GM21737 (cell line): ENCODE measurements at regions not wholly inside any gene's neighbourhood (a gene's known extent, or its start where the extent isn't known, plus 50 kb on each side); places are given as distances from the start of the nearest gene placed in this dataset.

Source experiments
- ATAC-seq: cut with Tn5 transposase; IDR thresholded peaks from one replicate; pipeline ENCODE4 v1.9.1; 2021; ENCODE audit warnings: mild to moderate bottlenecking, moderate library complexity; ENCODE audit not compliant: unreplicated experiment

DNA sequence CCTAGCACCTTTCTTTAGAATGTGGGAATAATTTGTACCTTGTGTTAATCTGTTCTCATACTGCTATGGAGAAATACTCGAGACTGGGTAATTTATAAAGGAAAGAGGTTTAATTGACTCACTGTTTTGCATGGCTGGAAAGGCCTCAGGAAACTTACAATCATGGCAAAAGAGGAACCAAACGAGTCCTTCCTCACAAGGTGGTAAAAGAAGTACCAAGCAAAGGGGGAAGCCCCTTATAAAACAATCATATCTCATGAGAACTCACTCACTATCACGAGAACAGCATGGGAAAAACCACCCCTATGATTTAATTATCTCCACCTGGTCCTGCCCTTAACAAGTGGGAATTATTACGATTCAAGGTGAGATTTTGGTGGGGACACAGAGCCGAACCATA is 127.1 kb upstream of the ANO3 start:
- no peak for ATAC-seq

DNA sequence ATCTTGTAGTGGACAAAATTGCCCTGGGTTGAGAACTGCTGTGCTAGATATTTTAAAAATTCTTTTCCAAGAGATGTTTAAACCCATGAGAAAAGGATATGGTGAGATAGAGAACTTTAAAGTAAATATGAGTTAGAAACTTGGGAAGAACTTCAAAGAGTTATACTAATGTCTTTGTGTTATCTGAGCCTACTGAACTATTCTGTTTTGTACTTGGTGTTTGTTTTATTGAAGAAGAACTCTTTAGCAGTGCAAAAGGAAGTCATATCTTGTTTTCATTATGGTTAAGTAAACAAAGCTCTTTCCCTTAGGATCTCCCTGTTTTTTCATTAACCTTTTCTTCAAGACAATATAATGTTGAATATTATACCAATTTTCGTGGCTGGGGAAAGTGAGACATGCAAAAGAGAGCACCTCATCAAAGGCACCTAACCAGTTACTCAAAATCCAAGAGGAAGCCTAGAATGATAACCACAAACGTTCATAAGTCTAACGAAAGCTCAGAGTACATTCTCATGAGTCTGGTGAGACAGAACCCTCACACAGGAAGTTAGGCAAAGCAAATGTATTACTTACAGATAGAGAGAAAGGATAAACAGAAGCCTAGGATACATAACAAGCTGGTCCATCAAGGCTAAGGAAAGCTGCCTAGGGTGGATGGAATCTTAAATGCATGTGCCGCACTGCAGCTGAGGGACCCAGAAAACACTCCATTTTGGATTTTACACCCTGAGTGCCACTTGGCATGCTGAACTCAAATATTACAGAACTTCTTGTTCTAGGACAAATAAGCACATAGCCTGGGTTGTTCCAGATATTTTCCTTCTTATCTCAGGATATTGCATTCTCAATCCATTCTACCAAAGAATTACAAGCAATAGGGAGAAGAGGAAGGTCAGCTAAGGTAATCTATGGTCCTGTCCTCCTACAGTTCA is 112.5 kb upstream of the ANO3 start:
- ATAC-seq: no peak

DNA sequence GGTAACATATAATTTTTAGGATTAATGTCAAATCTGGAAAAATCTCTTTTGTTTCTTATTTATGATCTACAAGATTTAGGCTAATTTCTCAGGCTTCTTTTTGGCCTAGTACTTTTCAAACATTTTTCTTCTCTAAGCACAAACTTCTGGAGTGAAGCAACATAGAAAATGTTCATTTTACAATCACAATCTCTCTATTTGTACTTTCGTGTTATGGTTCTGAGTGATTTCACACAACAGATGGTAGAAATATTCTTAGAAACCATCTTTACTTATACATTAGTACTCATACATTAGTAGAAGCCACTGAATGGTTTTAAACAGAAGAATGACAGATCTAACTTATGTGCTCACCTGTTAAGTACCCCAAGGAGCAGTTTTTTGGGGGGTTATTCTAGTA is 106.3 kb upstream of the ANO3 start:
- no peak for ATAC-seq

DNA sequence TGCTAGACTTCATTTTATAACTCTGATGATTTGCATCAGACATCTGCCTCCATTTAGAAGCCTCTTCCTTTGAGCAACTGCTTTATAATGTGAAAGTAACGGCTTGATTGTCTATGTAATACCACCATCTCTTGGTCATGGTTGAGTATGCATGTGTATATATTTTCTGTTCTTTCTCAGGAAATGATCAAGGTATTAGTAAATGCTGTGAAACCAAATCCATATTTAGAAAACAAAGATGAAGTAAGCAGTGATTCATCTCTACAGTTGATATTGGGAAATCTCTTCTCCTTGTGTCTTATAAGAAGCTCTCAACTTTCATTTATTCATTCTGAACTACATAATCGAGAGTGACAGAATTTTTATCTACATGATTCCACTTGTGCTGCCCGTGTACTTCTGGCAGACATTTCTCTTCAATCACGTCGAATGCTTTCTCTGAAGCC is 104.6 kb upstream of the ANO3 start:
- peak; percentile 74 for ATAC-seq

DNA sequence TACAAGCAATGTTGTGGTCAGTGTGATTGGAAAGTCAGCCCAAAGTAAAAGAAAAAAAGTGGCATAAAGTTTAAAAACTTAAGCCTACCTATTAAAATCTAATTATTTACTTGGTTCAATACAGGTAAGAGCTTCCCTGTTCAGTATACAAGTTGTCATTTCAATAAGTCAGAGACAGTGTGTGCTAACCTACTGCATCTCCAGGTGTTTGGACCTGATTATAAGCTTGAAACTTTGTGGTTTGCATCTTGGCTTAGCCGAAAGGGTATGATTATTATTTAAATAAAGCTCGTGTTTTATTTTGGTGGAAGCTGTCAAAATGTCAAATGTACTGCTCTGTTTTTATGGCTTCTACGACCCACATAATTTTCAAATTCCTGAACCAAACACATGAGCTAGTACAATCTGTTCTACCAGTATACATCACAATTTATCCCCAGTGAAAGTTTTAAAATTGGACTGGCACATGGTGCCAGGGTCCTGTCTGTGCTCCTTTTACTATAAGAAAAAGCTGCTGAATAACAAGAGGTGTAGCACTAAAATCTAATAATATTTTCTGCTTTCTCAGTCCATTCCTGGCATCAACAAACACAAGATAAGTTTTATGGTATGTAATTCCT is 103.9 kb upstream of the ANO3 start:
- no peak for ATAC-seq

DNA sequence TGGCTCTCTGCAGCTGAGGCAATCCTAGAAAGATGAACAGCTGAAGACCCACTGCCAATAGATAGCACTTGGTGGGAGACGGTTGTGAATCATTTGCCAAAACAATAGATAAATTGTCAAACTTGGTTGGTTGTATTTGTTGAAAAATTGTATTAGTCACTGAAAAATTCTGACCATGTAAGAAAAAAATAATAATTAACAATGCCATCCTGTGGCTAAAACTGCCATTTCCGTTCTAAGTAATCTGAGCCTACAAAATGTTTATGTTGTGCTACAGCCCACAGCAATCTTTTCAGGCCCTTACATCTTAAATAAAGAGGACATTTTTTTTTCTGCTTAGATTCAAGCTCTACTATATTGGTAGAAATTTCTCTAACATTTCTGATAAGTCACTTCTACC is 103.2 kb upstream of the ANO3 start:
- no peak for ATAC-seq

DNA sequence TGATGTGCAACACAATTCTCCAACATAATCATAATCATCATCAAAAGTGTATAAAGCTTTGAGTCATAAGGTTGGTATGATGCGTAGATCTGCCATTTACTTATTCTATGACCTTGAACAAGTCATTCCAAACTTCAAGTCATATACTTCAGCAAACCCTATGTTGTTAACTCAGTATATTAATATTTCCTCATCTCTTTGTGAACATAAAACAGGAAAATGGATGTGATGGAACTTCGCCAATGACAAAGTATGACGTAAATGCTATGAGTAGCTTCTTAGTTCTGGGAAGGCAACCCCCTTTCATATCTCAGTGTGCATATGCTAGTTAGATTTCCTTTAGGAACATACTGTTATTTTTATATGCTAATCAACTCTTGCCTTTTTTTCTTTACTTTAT is 102.7 kb upstream of the ANO3 start:
- no peak for ATAC-seq

DNA sequence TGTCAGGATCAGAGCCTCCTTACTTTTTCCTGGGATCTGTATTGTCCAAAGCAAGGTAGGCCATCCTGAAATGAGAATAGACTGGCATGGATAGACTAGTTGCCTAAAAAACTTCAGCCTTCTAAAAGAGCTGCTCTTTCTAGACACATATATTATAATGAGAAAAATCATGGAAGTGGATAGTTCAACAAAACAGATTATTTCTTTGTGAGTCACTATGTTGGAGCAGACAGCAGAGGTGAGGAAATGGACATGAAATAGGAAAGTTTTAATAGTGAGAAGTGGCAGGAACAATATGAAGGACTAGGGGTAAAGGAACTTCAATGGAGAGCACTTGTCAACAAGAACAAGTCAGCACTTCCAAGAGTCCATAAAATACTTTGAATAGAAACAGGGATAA is 101.9 kb upstream of the ANO3 start:
- ATAC-seq: no peak

DNA sequence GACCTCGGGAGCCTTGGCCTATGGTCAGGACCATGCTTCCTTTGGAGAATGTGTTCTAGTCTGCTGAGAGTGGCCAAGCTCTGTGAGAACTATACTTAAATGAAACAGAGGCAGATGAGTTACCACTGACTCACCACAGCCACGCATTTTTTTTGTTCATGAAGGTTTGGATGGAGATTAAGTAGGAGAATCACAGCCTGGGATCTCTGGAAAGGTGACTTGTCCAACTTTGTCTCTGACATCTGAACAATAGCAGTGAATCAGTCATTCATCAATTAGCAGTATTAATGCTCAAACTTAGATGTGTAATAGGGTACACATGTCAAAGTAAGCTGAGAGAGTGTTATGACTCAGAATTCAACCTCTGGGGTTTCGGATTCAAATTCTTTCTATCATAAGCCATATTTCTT is 100.7 kb upstream of the ANO3 start:
- ATAC-seq: no peak

DNA sequence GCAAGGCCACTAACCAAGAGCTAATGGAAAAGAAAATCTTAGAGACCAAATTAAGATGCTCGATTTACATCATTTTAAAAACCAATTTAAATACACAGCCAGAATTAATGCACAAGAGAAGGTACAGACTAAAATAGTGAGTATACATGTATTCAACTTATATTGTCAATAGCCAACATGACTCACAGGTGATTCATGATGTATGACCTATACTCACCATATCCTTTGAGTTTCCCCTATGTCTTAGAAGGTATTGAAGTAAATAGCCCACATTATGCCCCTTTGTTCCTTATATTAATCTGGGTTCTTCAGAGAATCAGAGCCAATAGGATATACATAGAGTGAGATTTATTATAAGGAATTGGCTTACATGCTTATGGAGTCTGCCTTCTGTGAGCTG is 97.5 kb upstream of the ANO3 start:
- ATAC-seq: no peak

DNA sequence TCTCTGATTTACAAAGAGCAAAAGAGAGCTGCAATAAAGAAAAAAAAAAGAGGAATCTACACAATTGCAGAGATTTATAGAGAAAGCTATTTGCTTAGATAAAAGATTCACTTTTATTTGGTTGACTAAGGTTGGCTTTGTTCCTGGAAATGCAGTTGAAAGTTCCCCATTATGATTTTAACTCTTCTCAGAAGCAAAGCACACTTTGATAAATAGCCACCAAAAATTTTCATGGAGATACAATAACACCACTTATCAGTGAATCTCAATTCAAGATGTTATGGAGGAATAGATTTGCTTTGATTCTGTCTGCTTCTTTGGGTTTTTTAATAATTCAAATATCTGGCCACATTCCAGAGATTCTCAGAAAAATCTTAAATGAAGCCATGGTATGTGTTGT is 88.5 kb upstream of the ANO3 start:
- no peak for ATAC-seq

DNA sequence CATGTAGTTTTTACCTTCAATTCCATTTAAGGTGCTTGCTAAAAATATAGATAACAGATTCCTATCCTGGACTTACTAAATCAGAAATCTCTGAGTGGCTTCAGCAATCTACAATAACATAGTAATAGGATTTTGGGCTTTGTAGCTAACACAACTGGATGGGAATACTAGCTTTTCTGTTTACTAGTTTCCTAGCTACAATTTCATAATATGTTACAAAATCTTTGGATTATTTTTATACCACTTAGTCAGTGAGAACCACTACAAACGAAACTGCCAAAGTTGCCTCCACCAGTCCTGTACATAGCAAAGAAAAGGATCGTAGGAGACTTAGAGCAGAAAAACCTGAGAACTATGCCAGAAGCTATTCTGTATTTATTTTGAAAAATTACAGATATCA is 87.7 kb upstream of the ANO3 start:
- ATAC-seq: no peak

DNA sequence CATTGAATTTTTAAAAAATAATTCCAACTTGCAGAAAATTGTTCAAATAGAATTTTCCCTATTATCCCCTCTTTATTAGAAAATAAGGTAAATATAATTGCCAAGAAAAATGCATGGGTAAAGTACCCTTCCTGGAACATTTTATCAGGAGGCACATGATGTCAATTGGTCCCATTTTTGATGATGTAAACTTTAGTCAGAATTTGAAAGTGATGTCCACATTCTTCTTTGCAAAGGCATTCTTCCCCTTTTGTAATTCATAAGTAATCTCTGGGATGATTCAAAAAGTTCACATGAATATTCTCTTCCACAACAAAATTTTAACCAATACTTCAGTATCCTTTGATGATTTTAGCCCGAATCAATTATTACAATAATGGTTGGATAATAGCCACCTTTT is 86.9 kb upstream of the ANO3 start:
- no peak for ATAC-seq

DNA sequence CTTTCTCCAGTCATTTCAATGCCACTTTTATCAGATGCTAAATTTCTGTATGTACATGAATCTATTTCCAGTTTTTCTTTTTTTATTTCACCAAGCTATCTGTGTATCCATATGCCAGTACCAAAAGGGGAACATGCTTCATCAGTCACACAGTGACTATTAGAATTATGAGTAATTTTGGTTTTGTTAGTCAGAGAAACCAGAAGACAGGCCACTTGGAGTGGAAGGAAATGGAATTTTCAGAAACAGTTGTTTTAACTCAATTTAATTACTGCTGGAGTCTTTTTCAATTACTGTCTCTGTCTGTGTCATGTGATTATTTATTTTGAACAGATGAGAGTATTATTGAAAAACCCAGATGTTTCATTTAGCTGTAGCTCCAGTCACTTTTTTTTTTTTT is 84.6 kb upstream of the ANO3 start:
- ATAC-seq: no peak

DNA sequence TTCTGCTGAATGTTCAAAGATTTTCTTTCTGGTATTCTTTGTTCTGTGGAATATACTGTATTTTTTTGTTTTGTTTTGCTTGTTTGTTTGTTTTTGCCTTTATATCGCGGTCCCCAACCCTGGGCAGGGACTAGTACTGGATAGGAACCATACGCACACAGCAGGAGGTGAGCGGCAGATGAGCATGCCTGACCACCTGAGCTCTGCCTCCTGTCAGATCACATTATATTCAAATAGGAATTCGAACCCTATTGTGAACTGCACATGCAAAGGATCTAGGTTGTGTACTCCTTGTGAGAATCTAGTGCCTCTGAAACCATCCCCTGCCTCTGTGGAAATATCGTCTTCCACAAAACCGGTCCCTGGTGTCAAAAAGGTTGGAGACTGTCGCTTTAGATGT is 83.3 kb upstream of the ANO3 start:
- ATAC-seq: no peak

DNA sequence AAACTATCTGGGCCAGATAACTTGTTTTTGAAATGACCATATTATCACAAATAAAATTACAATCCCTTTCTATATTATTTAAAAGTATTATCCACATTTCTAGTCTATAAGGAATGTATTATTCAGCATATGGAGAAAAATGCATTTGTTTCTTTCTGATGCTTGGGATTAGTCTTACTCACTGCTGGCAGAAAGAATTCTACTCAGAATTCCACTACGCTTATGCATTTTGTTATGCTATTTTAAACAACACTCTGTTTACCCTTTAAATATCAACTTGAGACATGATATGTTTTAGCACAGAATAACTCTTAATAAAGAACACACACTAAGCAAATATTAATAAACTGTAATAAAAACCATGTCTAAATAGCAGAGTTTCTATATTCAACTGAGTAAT is 77.6 kb upstream of the ANO3 start:
- no peak for ATAC-seq

DNA sequence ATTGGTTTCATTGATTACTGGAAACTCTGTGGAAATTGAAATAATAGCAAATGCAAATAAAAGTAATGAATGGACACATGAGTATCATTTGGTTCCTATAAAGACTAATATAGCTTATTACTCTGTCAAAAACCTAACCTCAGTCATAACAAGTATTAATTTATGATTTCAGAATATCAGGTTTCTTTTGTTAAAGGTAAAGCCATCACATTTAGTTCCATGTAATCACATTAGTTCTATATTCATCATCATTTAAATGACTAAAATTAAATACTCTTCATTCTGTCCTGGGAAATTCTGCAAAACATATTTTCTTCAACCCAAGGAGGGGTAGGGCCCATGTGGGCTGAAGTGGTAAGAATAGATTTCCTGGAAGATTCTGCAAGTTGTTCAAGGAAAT is 68.2 kb upstream of the ANO3 start:
- ATAC-seq: no peak

DNA sequence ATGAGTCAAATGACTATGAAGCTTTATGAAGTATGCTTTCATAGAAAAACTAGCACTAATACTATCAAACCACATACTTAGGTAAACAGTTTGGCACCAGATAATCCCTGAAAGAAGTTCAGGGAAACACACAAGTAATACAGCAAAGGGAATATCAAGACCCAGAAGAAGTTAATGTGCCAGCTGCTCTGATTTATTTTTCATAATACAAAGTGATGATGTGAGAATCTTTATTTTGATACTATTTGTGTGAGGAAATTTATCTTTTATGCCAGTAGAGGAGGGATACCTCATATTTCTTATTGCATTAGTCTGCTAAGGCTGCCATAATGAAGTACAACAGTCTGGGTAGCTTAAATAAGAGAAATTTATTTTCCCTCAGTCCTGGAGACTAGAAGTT is 67.7 kb upstream of the ANO3 start:
- no peak for ATAC-seq

DNA sequence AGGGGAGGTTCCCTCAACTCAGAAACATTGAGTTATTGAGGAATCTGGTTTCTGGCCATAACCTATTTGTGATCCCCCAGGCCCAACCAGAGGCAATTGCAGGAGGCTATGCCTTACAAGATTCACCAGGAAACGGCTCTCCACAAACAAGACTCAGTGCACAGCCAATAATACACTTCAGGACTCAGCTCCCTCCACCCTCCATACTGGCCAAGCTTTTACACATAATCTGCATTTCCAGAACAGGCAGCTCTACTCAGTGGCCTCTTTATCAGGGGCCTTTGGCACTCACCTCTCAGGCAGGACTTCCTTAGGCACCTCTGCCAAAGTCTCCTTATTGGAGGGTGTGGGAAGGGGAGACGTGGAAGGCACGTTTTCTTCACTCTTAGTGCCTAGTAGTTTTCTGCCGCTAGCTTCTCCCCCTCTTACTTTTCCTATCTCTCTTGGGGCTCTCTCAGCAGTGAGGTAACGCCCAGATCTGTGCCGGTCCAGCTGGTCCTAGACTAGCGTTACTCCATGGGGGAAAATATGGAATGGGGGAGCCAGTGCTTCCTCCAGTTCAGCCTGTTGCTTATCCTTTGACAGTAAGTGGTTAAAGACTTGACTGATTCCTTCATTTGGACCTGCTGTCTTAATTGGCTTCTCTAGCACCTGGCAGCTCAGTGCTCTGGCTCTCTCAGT is 62.8 kb upstream of the ANO3 start:
- no peak for ATAC-seq

DNA sequence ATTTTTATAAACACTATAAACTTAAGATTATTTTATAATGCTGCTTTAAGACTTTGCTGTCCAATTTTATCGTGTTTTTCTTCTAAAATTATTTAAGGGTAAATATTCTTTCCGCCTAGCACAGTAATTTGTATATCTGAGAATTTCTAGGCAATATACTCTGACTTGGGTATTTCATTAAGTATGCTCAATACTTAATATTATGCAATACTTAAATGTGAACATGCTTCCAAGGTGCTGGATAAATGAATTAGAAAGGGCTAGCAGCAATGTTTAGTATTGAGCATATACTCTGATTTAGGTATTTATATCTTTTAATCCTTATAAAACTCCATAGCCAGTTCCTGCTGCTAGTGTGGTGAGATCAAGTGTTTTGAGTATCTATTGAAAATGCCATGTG is 60.3 kb upstream of the ANO3 start:
- no peak for ATAC-seq

DNA sequence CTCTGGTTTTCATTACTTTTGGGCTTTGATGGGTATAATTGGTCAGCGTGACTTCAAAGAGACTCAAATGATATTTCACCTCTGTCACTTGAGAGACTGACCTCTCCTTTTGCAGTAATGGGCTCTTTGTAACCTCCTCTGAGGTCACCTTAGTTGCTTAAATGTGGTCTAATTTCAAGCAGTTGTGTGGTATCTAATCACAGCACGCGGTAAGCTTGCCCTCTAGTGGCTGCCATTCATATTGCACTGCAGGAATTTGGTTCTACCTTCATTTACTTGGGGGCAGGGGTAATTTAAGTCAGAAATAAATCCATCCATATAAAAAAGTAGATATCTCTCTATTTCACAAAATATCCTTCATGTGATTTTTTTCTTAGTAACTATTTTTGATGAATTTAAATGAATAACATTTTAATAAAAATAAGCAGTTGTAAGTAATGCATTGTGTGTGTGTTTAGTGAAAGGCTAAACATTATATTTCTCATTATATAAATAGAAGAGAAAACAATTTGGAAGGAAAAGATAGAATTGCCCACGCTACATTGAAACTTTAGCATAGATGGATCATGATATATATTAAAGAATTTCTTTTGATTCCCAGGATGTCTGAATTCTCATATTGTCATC is 55.0 kb upstream of the ANO3 start:
- ATAC-seq: peak; percentile 93

DNA sequence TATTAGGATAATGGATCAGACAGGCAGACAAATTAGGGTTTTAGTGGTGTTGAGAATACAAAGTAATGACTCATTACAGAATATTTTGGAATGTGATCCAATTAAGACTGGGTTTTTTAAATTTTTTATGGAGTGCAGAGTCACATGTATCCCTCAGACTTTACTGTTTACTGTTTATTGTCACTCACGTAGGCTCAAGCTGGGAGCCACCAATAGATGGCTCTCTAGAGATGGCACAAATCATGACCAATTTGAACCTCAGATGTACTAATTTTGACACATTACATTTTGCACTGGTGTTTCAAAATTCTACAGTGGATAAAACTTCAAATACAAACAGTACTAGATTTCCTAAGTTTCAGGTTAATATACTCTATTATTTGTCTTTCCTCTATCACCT is 53.6 kb upstream of the ANO3 start:
- ATAC-seq: no peak
